Endodermal cell (in vitro differentiated cells): ENCODE measurements at regions not wholly inside any gene's neighbourhood (a gene's known extent, or its start where the extent isn't known, plus 50 kb on each side); places are given as distances from the start of the nearest gene placed in this dataset.

Source experiments
- DNase-seq: peaks from one replicate; pipeline ENCODE4 v3.0.0-alpha.2; 2017
- H3K27ac ChIP-seq: 2 replicates; pipeline ENCODE4 v1.5.1; 2013; ENCODE audit warnings: mild to moderate bottlenecking, low read depth, low read length, moderate library complexity
- H3K27me3 ChIP-seq: 2 replicates; pipeline ENCODE4 v1.6.1; 2013; ENCODE audit warnings: mild to moderate bottlenecking, low read length, moderate library complexity; ENCODE audit not compliant: insufficient read depth, control insufficient read depth, poor library complexity, severe bottlenecking
- H3K36me3 ChIP-seq: 2 replicates; pipeline ENCODE4 v1.7.0; 2013; ENCODE audit warnings: mild to moderate bottlenecking, low read length, moderate library complexity; ENCODE audit not compliant: control insufficient read depth, insufficient read depth
- H3K4me1 ChIP-seq: one replicate; pipeline ENCODE4 v1.7.0; 2013; ENCODE audit warnings: low read length; ENCODE audit not compliant: control insufficient read depth, insufficient read depth
- H3K4me3 ChIP-seq: 2 replicates; pipeline ENCODE4 v1.5.1; 2013; ENCODE audit warnings: mild to moderate bottlenecking, low read length, moderate library complexity
- H3K9ac ChIP-seq: 2 replicates; pipeline ENCODE4 v1.6.1; 2013; ENCODE audit warnings: mild to moderate bottlenecking, low read length, moderate library complexity; ENCODE audit not compliant: poor library complexity, severe bottlenecking; ENCODE audit errors: extremely low read depth
- H3K9me3 ChIP-seq: 2 replicates; pipeline ENCODE4 v1.6.1; 2013; ENCODE audit warnings: mild to moderate bottlenecking, low read length, moderate library complexity; ENCODE audit not compliant: control insufficient read depth
- H3K27ac Mint-ChIP-seq: 2 replicates; pipeline ENCODE4 v1.8.0; 2020; ENCODE audit warnings: mixed read lengths
- H3K27me3 Mint-ChIP-seq: 2 replicates; pipeline ENCODE4 v1.8.0; 2021; ENCODE audit warnings: mild to moderate bottlenecking, mixed read lengths; ENCODE audit not compliant: insufficient read depth
- H3K36me3 Mint-ChIP-seq: 2 replicates; pipeline ENCODE4 v1.8.0; 2020; ENCODE audit warnings: low read depth, mixed read lengths
- H3K4me1 Mint-ChIP-seq: 2 replicates; pipeline ENCODE4 v1.8.0; 2020; ENCODE audit warnings: mixed read lengths
- H3K4me3 Mint-ChIP-seq: 2 replicates; pipeline ENCODE4 v1.8.0; 2020; ENCODE audit warnings: mild to moderate bottlenecking, moderate library complexity, mixed read lengths
- H3K9me3 Mint-ChIP-seq: 2 replicates; pipeline ENCODE4 v1.8.0; 2020; ENCODE audit warnings: mild to moderate bottlenecking, mixed read lengths
- WGBS, 2 experiments: methylation state at CpG; one replicate each; pipeline versions ENCODE4 v1.1.5 to v1.1.7; 2013; ENCODE audit warnings: missing lambda C conversion rate in 2 of 2, mixed read lengths in 1 of 2; ENCODE audit not compliant: insufficient coverage in 1 of 2, insufficient read length in 1 of 2; 5-methylcytosine and 5-hydroxymethylcytosine counted together
- TF ChIP-seq, protein P1 (sequence below): fragments of 200-600 bp; sonication (generic); conservative IDR thresholded peaks from 2 replicates; pipeline ENCODE4 v1.5.0; 2021; ENCODE audit warnings: antibody characterized with exemption, mild to moderate bottlenecking

DNA sequence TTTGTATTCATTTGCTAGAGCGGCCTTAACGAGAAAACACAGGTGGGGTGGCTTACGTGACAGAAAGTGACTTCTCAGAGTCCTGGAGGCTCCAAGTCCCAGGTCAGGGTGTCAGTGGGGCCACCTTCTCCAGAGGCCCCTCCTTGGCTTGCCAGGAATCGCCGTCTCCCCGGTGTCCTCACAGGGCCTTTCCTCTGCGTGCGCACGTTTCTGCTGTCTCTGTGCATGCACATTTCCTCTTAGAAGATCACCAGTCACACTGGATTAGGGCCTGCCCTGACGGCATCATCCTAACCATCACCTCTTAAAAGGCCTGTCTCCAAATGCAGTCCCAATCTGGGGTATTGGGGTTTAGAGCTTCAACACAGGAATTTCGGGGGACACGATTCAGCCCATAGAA, 63.8 kb upstream of the HELT start:
- no peaks in the 10 kb centered on the region for H3K9me3 ChIP-seq
- no peak overlapping the region for H3K4me3 ChIP-seq
- H3K27me3 ChIP-seq: no peaks in the 10 kb centered on the region
- no peak for DNase-seq
- H3K4me1 ChIP-seq: no peaks in the 10 kb centered on the region
- H3K27ac Mint-ChIP-seq: no peak overlapping the region
- no peaks in the 10 kb centered on the region for H3K4me1 Mint-ChIP-seq
- H3K4me3 Mint-ChIP-seq: no peak overlapping the region
- H3K36me3 Mint-ChIP-seq: no peaks in the 10 kb centered on the region
- H3K36me3 ChIP-seq: no peaks in the 10 kb centered on the region
- no peak overlapping the region for H3K27ac ChIP-seq
- 84 to 99% methylated on average over 8 to 12 of the region's 12 CpGs for WGBS, 2 experiments
- no peaks in the 10 kb centered on the region for H3K9me3 Mint-ChIP-seq
- H3K27me3 Mint-ChIP-seq: no peaks in the 10 kb centered on the region
- no peak overlapping the region for H3K9ac ChIP-seq
- TF ChIP-seq, protein P1, sequence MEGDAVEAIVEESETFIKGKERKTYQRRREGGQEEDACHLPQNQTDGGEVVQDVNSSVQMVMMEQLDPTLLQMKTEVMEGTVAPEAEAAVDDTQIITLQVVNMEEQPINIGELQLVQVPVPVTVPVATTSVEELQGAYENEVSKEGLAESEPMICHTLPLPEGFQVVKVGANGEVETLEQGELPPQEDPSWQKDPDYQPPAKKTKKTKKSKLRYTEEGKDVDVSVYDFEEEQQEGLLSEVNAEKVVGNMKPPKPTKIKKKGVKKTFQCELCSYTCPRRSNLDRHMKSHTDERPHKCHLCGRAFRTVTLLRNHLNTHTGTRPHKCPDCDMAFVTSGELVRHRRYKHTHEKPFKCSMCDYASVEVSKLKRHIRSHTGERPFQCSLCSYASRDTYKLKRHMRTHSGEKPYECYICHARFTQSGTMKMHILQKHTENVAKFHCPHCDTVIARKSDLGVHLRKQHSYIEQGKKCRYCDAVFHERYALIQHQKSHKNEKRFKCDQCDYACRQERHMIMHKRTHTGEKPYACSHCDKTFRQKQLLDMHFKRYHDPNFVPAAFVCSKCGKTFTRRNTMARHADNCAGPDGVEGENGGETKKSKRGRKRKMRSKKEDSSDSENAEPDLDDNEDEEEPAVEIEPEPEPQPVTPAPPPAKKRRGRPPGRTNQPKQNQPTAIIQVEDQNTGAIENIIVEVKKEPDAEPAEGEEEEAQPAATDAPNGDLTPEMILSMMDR: no peak

DNA sequence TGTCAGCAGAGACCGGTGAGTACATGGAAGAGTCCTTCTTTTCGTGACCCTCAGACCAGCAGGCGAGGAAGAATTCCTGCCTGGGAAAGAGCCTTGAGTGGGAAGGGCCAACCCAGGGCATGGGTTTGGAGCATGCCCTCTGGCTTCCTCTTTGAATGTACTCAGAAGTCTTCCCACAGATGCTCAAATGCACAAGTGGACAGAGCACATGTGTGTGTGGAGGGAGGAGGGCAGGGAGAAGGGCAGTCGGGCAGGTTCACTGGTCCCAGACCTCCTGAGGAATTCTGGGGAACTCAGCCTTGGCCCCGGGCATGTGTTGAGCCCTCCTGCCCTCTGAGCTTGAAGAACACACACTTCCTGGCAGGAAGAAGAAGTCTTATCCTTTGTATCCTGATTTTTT, 63.2 kb upstream of the HELT start:
- no peaks in the 10 kb centered on the region for H3K4me1 ChIP-seq
- DNase-seq: no peak
- no peak overlapping the region for H3K4me3 ChIP-seq
- Mint-ChIP-seq H3K4me1 (no peaks in the 10 kb centered on the region), H3K4me3 (no peak overlapping the region), H3K27ac (no peak overlapping the region), H3K9me3 (no peaks in the 10 kb centered on the region), H3K36me3 (no peaks in the 10 kb centered on the region), H3K27me3 (no peaks in the 10 kb centered on the region)
- no peak overlapping the region for H3K9ac ChIP-seq
- WGBS, 2 experiments: 88 to 89% methylated on average over 3 to 5 of the region's 5 CpGs
- TF ChIP-seq, protein P1: no peak
- no peaks in the 10 kb centered on the region for H3K9me3 ChIP-seq
- no peaks in the 10 kb centered on the region for H3K36me3 ChIP-seq
- H3K27me3 ChIP-seq: no peaks in the 10 kb centered on the region
- H3K27ac ChIP-seq: no peak overlapping the region

DNA sequence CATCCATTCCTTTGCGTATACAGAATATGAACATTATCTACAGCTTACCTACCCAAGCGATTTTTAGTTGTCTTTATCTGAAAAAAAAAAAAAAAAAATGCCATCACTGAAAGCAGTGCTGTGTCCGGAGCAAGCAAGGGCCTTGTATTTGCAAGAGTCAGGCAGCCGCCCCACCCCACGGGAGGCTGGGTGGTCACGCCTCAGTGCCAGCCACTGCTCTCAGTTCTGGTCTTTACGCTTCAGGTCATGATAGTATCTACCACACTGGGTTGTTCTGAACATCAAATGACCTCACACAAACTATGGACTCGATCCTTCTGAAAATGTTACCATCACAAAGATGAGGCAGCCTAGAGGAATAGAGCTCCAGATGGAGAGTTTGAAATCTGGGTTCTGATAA, 62.7 kb upstream of the HELT start:
- Mint-ChIP-seq H3K36me3 (no peaks in the 10 kb centered on the region), H3K4me3 (no peak overlapping the region), H3K27ac (no peak overlapping the region), H3K27me3 (no peaks in the 10 kb centered on the region), H3K4me1 (no peaks in the 10 kb centered on the region), H3K9me3 (no peaks in the 10 kb centered on the region)
- H3K27me3 ChIP-seq: no peaks in the 10 kb centered on the region
- no peaks in the 10 kb centered on the region for H3K36me3 ChIP-seq
- H3K4me3 ChIP-seq: no peak overlapping the region
- no peak overlapping the region for H3K27ac ChIP-seq
- TF ChIP-seq, protein P1: no peak
- H3K9me3 ChIP-seq: no peaks in the 10 kb centered on the region
- no peak for DNase-seq
- H3K4me1 ChIP-seq: no peaks in the 10 kb centered on the region
- H3K9ac ChIP-seq: no peak overlapping the region
- WGBS, 2 experiments: 88 to 94% methylated on average over 6 to 8 of the region's 8 CpGs
